GM13976 (cell line): ENCODE measurements at regions not wholly inside any gene's neighbourhood (a gene's known extent, or its start where the extent isn't known, plus 50 kb on each side); places are given as distances from the start of the nearest gene placed in this dataset.
A peak's percentile ranks its signal among the peaks of the same experiment; 100 is the strongest.

Source experiments
- DNase-seq: peaks from one replicate; pipeline ENCODE4 v3.0.0; 2012; ENCODE audit warnings: low spot score
- in situ Hi-C: fragments of 300-500 bp; cut with MboI; formaldehyde crosslinking; loops from one replicate; pipeline ENCODE4 v1.12.0; 2022; ENCODE audit warnings: low sequenced_read_pairs, mixed read lengths, inconsistent platforms; ENCODE audit not compliant: unreplicated experiment
- TF ChIP-seq, protein P1 (sequence below): IDR thresholded peaks from 2 replicates; pipeline ENCODE4 v1.5.1; 2012; ENCODE audit warnings: borderline replicate concordance, mild to moderate bottlenecking; ENCODE audit not compliant: insufficient read depth; ENCODE audit errors: extremely low read depth, missing control alignments, control extremely low read depth

DNA sequence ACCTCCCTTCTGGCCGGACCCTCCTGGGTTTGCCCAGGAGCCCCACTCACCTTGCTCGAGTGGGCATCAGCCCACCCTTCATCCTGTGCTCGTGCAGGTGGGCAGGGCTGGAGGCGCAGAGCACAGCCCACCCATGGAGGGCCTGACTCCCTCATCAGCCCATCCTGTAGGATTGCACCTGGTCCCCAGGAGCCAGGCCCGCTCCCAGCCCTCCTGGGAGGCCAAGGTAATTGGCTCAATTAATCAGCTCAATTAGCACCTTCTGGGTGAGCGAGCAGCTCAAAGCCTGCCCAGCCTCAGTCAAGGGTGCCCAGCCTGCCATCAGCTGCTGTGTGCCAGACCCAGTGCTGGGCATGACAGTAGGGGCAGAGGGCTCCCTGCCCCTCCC is 58.1 kb upstream of the NECTIN1 start:
- TF ChIP-seq, protein P1, sequence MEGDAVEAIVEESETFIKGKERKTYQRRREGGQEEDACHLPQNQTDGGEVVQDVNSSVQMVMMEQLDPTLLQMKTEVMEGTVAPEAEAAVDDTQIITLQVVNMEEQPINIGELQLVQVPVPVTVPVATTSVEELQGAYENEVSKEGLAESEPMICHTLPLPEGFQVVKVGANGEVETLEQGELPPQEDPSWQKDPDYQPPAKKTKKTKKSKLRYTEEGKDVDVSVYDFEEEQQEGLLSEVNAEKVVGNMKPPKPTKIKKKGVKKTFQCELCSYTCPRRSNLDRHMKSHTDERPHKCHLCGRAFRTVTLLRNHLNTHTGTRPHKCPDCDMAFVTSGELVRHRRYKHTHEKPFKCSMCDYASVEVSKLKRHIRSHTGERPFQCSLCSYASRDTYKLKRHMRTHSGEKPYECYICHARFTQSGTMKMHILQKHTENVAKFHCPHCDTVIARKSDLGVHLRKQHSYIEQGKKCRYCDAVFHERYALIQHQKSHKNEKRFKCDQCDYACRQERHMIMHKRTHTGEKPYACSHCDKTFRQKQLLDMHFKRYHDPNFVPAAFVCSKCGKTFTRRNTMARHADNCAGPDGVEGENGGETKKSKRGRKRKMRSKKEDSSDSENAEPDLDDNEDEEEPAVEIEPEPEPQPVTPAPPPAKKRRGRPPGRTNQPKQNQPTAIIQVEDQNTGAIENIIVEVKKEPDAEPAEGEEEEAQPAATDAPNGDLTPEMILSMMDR, result no peak
- in situ Hi-C loops, result no loop called here
- DNase-seq, result no peak

DNA sequence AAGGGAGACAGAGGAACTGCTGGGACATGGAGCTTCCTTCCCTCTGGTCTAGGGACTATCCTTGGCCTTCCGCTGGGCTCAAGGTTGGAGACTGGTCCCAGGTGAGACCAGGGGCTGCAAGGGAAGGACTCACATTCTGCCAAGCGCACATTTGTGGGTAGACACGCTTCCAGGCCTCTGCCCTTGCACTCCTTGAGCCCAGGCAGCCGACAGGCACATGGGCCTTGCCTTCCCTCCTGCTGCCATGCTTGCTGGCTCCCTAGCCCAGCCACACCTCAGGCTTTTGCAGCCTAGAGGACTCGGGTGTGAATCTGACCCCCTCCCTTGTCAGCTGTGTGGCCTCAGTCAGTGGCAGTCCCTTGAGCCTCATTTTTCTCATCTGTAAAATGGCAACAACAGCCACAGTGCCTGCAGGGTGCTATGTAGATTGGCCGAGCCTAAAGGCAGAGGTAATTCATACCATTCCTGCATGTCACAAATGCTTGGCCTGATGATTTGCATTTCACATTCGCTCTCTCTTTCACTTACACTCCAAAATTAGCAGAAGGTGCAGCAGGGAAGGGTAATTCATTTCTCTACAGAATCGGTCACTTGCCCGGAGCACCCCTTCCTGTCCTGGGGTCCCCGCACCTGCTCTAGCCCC is 57.6 kb upstream of the NECTIN1 start:
- in situ Hi-C loops, result no loop called here
- TF ChIP-seq, protein P1, result no peak
- no peak for DNase-seq

DNA sequence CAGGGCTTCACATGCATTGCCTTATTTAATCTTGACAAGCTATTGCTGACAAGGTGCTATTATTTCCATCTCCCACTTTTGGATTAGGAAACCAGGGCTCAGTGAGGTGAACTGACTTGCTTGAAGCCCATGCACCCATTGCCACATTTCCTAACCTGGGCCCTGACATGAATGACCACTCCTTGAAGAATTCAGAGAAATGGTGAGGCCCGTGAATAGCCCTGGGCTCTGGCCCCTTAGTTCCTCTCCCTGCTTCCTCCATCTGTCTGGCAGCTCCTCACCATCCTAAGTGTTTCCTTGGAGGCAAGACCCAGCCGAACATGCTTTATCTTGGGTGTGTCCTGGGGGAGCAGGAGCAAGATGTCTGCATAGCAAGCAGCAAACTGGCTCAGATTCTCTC is 56.1 kb upstream of the NECTIN1 start:
- no peak for DNase-seq
- TF ChIP-seq, protein P1, result no peak
- in situ Hi-C loops, result no loop called here

DNA sequence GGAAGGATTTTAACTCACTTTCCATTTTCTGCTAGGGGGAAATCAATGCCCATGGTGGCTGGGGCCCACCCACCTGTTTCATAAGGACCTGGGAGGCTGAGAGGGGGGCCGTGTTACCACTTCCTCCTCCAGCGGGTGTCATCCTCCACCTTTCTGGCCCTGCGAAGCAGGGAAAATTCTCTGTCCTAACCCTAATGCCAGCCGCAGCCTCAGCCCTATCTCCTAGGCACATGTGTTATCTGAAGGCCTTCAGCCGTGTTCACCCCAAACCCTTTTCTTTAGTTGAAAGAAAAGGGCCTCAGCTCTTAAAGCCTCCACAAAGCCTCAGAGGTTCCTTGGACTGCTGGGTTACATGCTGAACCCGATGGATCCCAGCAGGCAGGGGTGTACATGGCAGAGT is 55.4 kb upstream of the NECTIN1 start:
- in situ Hi-C loops, result no loop called here
- TF ChIP-seq, protein P1, result no peak
- no peak for DNase-seq

DNA sequence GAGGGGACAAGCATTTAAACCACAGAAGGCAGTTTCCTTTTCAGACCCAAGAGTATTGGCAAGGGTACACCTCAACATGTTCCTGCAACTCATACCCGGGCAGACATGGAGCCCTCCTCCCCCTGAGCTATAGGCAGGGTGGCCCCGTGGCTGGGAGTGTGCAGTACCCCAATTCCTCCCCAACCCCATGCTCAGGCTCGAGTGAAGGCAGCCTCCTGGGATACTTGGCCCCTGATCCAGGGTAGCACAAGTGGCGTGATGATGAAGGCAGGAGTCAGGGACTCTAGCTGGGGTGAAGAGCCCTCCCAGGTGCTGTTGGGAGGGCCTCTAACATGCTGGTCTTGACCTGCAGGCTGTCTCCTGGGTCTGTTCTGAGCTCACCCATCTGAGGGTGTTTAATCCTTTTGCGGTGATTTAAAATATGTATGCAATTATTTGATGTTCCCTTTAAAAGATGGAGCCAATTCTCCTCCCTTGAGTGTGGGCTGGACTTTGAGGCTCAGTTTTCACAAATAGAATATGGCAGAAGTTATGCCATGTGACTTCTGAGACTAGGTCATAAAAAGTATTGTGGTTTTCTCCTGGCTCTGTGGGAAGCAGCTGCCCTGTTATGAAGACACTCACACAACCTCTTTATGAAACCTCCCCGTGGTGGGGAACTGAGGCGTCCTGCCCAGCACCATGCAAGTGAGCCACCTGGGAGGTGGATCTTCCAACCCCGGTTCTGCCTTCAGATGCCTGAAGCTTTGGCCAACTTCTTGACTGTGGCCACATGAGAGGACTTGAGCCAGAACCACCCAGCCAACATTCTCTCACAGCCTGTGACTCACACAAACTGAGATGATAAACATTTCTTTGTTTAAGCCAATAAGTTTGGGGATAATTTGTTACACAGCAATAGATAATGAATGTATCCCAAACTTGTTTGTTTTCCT is 54.7 kb upstream of the NECTIN1 start:
- TF ChIP-seq, protein P1, result no peak
- in situ Hi-C loops, result no loop called here
- DNase-seq, result no peak

DNA sequence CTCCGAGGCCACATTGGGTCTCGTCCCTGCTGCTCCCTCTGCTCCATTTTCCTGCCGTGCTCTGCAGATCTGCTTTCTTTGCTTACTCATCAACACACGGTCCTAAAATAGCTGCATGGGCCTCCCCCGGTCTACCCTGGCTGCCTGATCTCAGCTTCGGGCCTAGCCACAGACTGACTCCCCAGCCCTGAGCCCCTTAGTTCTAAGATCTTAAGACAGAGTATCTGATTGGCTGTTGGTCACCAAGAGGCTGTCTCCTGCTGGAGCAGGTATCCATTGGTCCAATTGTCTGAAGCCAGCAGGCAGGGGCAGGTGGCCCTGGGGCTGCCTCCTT is 53.7 kb upstream of the NECTIN1 start:
- TF ChIP-seq, protein P1, result no peak
- in situ Hi-C loops, result no loop called here
- peak; percentile 76 for DNase-seq
